GM23338 (cell line): ENCODE measurements at regions not wholly inside any gene's neighbourhood (a gene's known extent, or its start where the extent isn't known, plus 50 kb on each side); places are given as distances from the start of the nearest gene placed in this dataset.
"Not testable (repeated sequence)": the region's sequence is repeated elsewhere in the genome, so short reads cannot be mapped to it uniquely, and the experiment has no call there.

Experiments used
- ATAC-seq: fragments of 200-7000 bp; cut with Tn5 transposase; 3 replicates; pipeline ENCODE4 v1.9.1; 2020
- DNase-seq: peaks from one replicate; pipeline ENCODE4 v3.0.0-alpha.2; 2015; ENCODE audit warnings: low spot score
- H2AFZ ChIP-seq: fragments of 200-600 bp; sonication (generic); 2 replicates; pipeline ENCODE4 v1.8.0; 2016; ENCODE audit warnings: antibody characterized with exemption, mild to moderate bottlenecking, moderate library complexity
- H3F3A ChIP-seq: fragments of 200-600 bp; sonication (generic); replicated peaks from 2 replicates; pipeline ENCODE4 v1.8.0; 2017; ENCODE audit warnings: antibody characterized with exemption, mixed run types, low read depth
- H3K27ac ChIP-seq: fragments of 200-600 bp; sonication (generic); 2 replicates; pipeline ENCODE4 v1.6.1; 2016; ENCODE audit warnings: low read depth
- H3K27me3 ChIP-seq: fragments of 200-600 bp; sonication (generic); 2 replicates; pipeline ENCODE4 v1.8.0; 2016; ENCODE audit warnings: mild to moderate bottlenecking, mixed run types, moderate library complexity; ENCODE audit not compliant: insufficient read depth
- H3K36me3 ChIP-seq: fragments of 200-600 bp; sonication (generic); 2 replicates; pipeline ENCODE4 v1.8.0; 2016; ENCODE audit warnings: mild to moderate bottlenecking; ENCODE audit not compliant: insufficient read depth
- H3K4me1 ChIP-seq: fragments of 200-600 bp; sonication (generic); 2 replicates; pipeline ENCODE4 v1.8.0; 2016; ENCODE audit warnings: mild to moderate bottlenecking, moderate library complexity; ENCODE audit not compliant: insufficient read depth
- H3K4me2 ChIP-seq: fragments of 200-600 bp; sonication (generic); 2 replicates; pipeline ENCODE4 v1.7.1; 2017; ENCODE audit warnings: mixed run types
- H3K4me3 ChIP-seq: fragments of 200-600 bp; sonication (generic); 2 replicates; pipeline ENCODE4 v1.6.1; 2016; ENCODE audit warnings: mixed run types
- H3K79me2 ChIP-seq: fragments of 200-600 bp; sonication (generic); replicated peaks from 2 replicates; pipeline ENCODE4 v1.8.0; 2017; ENCODE audit warnings: mild to moderate bottlenecking; ENCODE audit not compliant: insufficient read depth
- H3K9me2 ChIP-seq: fragments of 200-600 bp; sonication (generic); 2 replicates; pipeline ENCODE4 v1.8.0; 2017; ENCODE audit not compliant: insufficient read depth
- H4K20me1 ChIP-seq: fragments of 200-600 bp; sonication (generic); replicated peaks from 2 replicates; pipeline ENCODE4 v1.8.0; 2017; ENCODE audit warnings: mild to moderate bottlenecking; ENCODE audit not compliant: insufficient read depth
- H3K27ac Mint-ChIP-seq: 2 replicates; pipeline ENCODE4 v1.8.0; 2020; ENCODE audit warnings: inconsistent platforms, mild to moderate bottlenecking, moderate library complexity, mixed read lengths
- H3K27me3 Mint-ChIP-seq: 3 replicates; pipeline ENCODE4 v1.8.0; 2022; ENCODE audit warnings: low read depth, mild to moderate bottlenecking, moderate library complexity, mixed read lengths, inconsistent platforms; ENCODE audit not compliant: insufficient read depth, poor library complexity
- H3K36me3 Mint-ChIP-seq: 3 replicates; pipeline ENCODE4 v1.8.0; 2021; ENCODE audit warnings: low read depth, mild to moderate bottlenecking, inconsistent platforms, moderate library complexity, mixed read lengths
- H3K4me1 Mint-ChIP-seq: 3 replicates; pipeline ENCODE4 v1.8.0; 2020; ENCODE audit warnings: mild to moderate bottlenecking, inconsistent platforms, mixed read lengths
- H3K4me3 Mint-ChIP-seq: 3 replicates; pipeline ENCODE4 v1.8.0; 2021; ENCODE audit warnings: moderate library complexity, mild to moderate bottlenecking, inconsistent platforms, mixed read lengths
- H3K9me3 Mint-ChIP-seq: 3 replicates; pipeline ENCODE4 v1.8.0; 2020; ENCODE audit warnings: moderate library complexity, mild to moderate bottlenecking, inconsistent platforms, mixed read lengths
- CREB1 ChIP-seq: fragments of 250-450 bp; sonication (Bioruptor Pico); IDR thresholded peaks from 2 replicates; pipeline ENCODE4 v1.5.0; 2020; ENCODE audit warnings: low read depth, mild to moderate bottlenecking, moderate library complexity
- EZH2phosphoT487 ChIP-seq: fragments of 200-600 bp; sonication (generic); IDR thresholded peaks from one replicate; pipeline ENCODE4 v1.8.1; 2018; ENCODE audit warnings: antibody characterized with exemption; ENCODE audit not compliant: unreplicated experiment
- JUNB ChIP-seq: IDR thresholded peaks from one replicate; pipeline ENCODE4 v1.6.1; 2016; ENCODE audit warnings: antibody characterized with exemption; ENCODE audit not compliant: unreplicated experiment
- NANOG ChIP-seq: IDR thresholded peaks from 2 replicates; pipeline ENCODE4 v1.6.1; 2016; ENCODE audit warnings: antibody characterized with exemption, borderline replicate concordance
- POLR2AphosphoS5 ChIP-seq: IDR thresholded peaks from 2 replicates; pipeline ENCODE4 v1.6.1; 2016; ENCODE audit warnings: antibody characterized with exemption, low read depth
- STAT1 ChIP-seq: IDR thresholded peaks from one replicate; pipeline ENCODE4 v1.6.1; 2016; ENCODE audit warnings: antibody characterized with exemption; ENCODE audit not compliant: unreplicated experiment
- ZNF114 ChIP-seq: fragments of 250-450 bp; sonication (Bioruptor Pico); IDR thresholded peaks from 2 replicates; pipeline ENCODE4 v1.5.0; 2020; ENCODE audit warnings: mild to moderate bottlenecking, moderate library complexity
- ZNF331 ChIP-seq: fragments of 250-450 bp; sonication (Bioruptor Pico); IDR thresholded peaks from 2 replicates; pipeline ENCODE4 v1.5.0; 2020; ENCODE audit warnings: low read depth, mild to moderate bottlenecking, moderate library complexity
- ZNF462 ChIP-seq: fragments of 250-450 bp; sonication (Bioruptor Pico); IDR thresholded peaks from 2 replicates; pipeline ENCODE4 v1.5.0; 2020; ENCODE audit warnings: mild to moderate bottlenecking, moderate library complexity
- TF ChIP-seq, protein P1 (sequence below): IDR thresholded peaks from one replicate; pipeline ENCODE4 v1.6.1; 2018; ENCODE audit warnings: antibody characterized with exemption; ENCODE audit not compliant: unreplicated experiment
- TF ChIP-seq, protein P2 (sequence below), 2 experiments: fragments of 200-600 bp in 1 of 2; sonication (generic) in 1 of 2; conservative IDR thresholded peaks; 2 replicates each; pipeline versions ENCODE4 v1.5.1 to v1.6.1; 2016 to 2017; ENCODE audit warnings: antibody characterized with exemption in 2 of 2, low read depth in 2 of 2, mild to moderate bottlenecking in 2 of 2, moderate library complexity in 1 of 2

DNA sequence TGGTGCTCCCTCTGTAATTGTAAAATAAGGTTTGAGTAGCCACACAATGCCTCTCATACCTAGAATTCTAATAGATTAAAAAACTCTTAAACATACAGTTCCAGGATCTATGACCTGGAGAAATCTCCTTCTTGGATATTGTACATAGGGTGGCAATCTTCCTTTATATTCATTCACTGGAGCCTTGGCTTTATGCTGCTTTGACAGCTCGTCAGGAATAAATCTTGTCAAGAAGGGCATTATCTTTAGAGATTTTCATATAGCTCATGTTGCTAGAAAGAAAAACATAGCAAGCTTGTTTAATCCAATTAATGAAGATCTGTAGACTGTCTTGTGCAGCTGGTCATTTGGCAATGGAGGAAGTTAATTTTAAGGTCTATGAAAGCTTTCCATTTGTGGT, 131.1 kb downstream of the PYDC2 start (continued):
- TF ChIP-seq JUNB, result no peak
- TF ChIP-seq ZNF114 (CRISPR knock-in tag), result no peak
- no peak for TF ChIP-seq NANOG

GRCh38 chr3:191593486-191593885, 132.5 kb downstream of the PYDC2 start:
- Histone ChIP-seq H3K27me3 (no peaks in the 10 kb centered on the region), H3K4me3 (no peak overlapping the region), H2AFZ (no peak overlapping the region), H3K4me1 (no peaks in the 10 kb centered on the region), H3K9me2 (no peaks in the 10 kb centered on the region), H3K4me2 (no peak overlapping the region), H3F3A (no peaks in the 10 kb centered on the region), H3K79me2 (no peaks in the 10 kb centered on the region), H3K27ac (no peak overlapping the region), H3K36me3 (no peaks in the 10 kb centered on the region), H4K20me1 (no peaks in the 10 kb centered on the region)
- Mint-ChIP-seq H3K36me3 (no peaks in the 10 kb centered on the region), H3K9me3 (no peaks in the 10 kb centered on the region), H3K4me1 (peaks cover 2% of the 10 kb centered on the region; the same call in 1 of the 3 replicates), H3K27ac (no peak overlapping the region), H3K4me3 (no peak overlapping the region), H3K27me3 (no peaks in the 10 kb centered on the region)
- ATAC-seq (no peak), DNase-seq (no peak)
- TF ChIP-seq, protein P1, sequence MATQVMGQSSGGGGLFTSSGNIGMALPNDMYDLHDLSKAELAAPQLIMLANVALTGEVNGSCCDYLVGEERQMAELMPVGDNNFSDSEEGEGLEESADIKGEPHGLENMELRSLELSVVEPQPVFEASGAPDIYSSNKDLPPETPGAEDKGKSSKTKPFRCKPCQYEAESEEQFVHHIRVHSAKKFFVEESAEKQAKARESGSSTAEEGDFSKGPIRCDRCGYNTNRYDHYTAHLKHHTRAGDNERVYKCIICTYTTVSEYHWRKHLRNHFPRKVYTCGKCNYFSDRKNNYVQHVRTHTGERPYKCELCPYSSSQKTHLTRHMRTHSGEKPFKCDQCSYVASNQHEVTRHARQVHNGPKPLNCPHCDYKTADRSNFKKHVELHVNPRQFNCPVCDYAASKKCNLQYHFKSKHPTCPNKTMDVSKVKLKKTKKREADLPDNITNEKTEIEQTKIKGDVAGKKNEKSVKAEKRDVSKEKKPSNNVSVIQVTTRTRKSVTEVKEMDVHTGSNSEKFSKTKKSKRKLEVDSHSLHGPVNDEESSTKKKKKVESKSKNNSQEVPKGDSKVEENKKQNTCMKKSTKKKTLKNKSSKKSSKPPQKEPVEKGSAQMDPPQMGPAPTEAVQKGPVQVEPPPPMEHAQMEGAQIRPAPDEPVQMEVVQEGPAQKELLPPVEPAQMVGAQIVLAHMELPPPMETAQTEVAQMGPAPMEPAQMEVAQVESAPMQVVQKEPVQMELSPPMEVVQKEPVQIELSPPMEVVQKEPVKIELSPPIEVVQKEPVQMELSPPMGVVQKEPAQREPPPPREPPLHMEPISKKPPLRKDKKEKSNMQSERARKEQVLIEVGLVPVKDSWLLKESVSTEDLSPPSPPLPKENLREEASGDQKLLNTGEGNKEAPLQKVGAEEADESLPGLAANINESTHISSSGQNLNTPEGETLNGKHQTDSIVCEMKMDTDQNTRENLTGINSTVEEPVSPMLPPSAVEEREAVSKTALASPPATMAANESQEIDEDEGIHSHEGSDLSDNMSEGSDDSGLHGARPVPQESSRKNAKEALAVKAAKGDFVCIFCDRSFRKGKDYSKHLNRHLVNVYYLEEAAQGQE, result no peak
- TF ChIP-seq CREB1 (no peak), ZNF462 (no peak), ZNF331 (CRISPR knock-in tag) (no peak), EZH2phosphoT487 (no peak), POLR2AphosphoS5 (no peak), ZNF114 (CRISPR knock-in tag) (no peak), STAT1 (no peak)
- TF ChIP-seq, protein P2, sequence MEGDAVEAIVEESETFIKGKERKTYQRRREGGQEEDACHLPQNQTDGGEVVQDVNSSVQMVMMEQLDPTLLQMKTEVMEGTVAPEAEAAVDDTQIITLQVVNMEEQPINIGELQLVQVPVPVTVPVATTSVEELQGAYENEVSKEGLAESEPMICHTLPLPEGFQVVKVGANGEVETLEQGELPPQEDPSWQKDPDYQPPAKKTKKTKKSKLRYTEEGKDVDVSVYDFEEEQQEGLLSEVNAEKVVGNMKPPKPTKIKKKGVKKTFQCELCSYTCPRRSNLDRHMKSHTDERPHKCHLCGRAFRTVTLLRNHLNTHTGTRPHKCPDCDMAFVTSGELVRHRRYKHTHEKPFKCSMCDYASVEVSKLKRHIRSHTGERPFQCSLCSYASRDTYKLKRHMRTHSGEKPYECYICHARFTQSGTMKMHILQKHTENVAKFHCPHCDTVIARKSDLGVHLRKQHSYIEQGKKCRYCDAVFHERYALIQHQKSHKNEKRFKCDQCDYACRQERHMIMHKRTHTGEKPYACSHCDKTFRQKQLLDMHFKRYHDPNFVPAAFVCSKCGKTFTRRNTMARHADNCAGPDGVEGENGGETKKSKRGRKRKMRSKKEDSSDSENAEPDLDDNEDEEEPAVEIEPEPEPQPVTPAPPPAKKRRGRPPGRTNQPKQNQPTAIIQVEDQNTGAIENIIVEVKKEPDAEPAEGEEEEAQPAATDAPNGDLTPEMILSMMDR (conservative IDR thresholded peaks at IDR 0.05; ENCODE audit: low read depth in 2 of 2), result no peak

DNA sequence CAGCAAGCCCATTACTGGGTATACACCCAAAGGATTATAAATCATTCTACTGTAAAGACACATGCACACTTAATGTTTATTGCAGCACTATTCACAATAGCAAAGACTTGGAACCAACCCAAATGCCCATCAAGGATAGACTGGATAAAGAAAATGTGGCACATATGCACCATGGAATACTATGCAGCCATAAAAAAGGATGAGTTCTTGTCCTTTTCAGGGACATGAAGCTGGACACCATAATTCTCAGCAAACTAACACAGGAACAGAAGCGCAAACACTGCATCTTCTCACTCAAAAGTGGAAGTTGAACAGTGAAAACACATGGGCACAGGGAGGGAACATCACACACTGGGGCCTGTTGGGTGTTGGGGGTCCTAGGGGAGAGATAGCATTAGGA, 154.5 kb downstream of the PYDC2 start:
- not testable (repeated sequence) for H3K27me3 Mint-ChIP-seq, H3K27ac Mint-ChIP-seq, H3K4me2 ChIP-seq, H3K4me3 ChIP-seq, H3K4me3 Mint-ChIP-seq, H3K9me3 Mint-ChIP-seq, H3K27me3 ChIP-seq, H3K9me2 ChIP-seq, DNase-seq, H3K36me3 ChIP-seq, H2AFZ ChIP-seq, H3K36me3 Mint-ChIP-seq, H3F3A ChIP-seq, H3K4me1 Mint-ChIP-seq, H3K4me1 ChIP-seq, ATAC-seq, H3K79me2 ChIP-seq, H4K20me1 ChIP-seq, H3K27ac ChIP-seq
